A549 (cell line): ENCODE measurements at regions not wholly inside any gene's neighbourhood (a gene's known extent, or its start where the extent isn't known, plus 50 kb on each side); places are given as distances from the start of the nearest gene placed in this dataset.
"Not testable (repeated sequence)": the region's sequence is repeated elsewhere in the genome, so short reads cannot be mapped to it uniquely, and the experiment has no call there.

Experiments used
- CBX8 ChIP-seq: fragments of 200-600 bp; sonication (generic); IDR thresholded peaks from 2 replicates; pipeline ENCODE4 v1.6.1; 2016
- CHD4 ChIP-seq: fragments of 200-600 bp; sonication (generic); IDR thresholded peaks from 2 replicates; pipeline ENCODE4 v1.6.1; 2016; ENCODE audit warnings: antibody characterized with exemption, mild to moderate bottlenecking, borderline replicate concordance
- CTCF ChIP-seq: fragments of >200 bp; sonication (Bioruptor Twin); formaldehyde crosslinking; IDR thresholded peaks from 3 replicates; pipeline ENCODE4 v1.5.1; 2016
- EP300 ChIP-seq, 2 experiments: fragments of >200 bp; sonication (Bioruptor Twin); formaldehyde crosslinking; IDR thresholded peaks; 2 replicates in 1 of 2; 3 replicates in 1 of 2; pipeline ENCODE4 v1.6.1; 2016 to 2017
- ESRRA ChIP-seq: fragments of 150-350 bp; IDR thresholded peaks from 2 replicates; pipeline ENCODE4 v1.6.1; 2014; ENCODE audit warnings: mild to moderate bottlenecking, low read length, borderline replicate concordance
- MAX ChIP-seq: IDR thresholded peaks from 2 replicates; pipeline ENCODE4 v1.6.1; 2012
- MYC ChIP-seq: IDR thresholded peaks from 2 replicates; pipeline ENCODE4 v1.6.1; 2012; ENCODE audit warnings: mild to moderate bottlenecking, inconsistent platforms, low read length, improper control_type of control experiment, borderline replicate concordance
- POLR2A ChIP-seq: IDR thresholded peaks from 2 replicates; pipeline ENCODE4 v1.6.1; 2012; ENCODE audit warnings: mild to moderate bottlenecking, low read length
- RCOR1 ChIP-seq: fragments of 150-350 bp; IDR thresholded peaks from 2 replicates; pipeline ENCODE4 v1.6.1; 2014; ENCODE audit warnings: antibody characterized with exemption, low read length, low read depth
- SREBF2 ChIP-seq: fragments of 450-650 bp; IDR thresholded peaks from 2 replicates; pipeline ENCODE4 v1.6.1; 2014; ENCODE audit warnings: mild to moderate bottlenecking, moderate library complexity
- TP53 ChIP-seq: fragments of 250-450 bp; sonication (Bioruptor Pico); IDR thresholded peaks from 2 replicates; pipeline ENCODE4 v1.5.0; 2021; ENCODE audit warnings: mild to moderate bottlenecking, moderate library complexity

GRCh38 chr6:55124241-55124640 is 50.1 kb upstream of the HCRTR2 start:
- TF ChIP-seq POLR2A; CTCF; SREBF2; TP53; MYC; MAX; CBX8; CHD4; EP300 (IDR thresholded peaks at IDR 0.05); RCOR1; ESRRA: not testable (repeated sequence)
